GM19438 (cell line): ENCODE measurements at regions not wholly inside any gene's neighbourhood (a gene's known extent, or its start where the extent isn't known, plus 50 kb on each side); places are given as distances from the start of the nearest gene placed in this dataset.

ENCODE experiments used
- ATAC-seq: cut with Tn5 transposase; IDR thresholded peaks from one replicate; pipeline ENCODE4 v1.9.1; 2021; ENCODE audit warnings: low read depth; ENCODE audit not compliant: unreplicated experiment

DNA sequence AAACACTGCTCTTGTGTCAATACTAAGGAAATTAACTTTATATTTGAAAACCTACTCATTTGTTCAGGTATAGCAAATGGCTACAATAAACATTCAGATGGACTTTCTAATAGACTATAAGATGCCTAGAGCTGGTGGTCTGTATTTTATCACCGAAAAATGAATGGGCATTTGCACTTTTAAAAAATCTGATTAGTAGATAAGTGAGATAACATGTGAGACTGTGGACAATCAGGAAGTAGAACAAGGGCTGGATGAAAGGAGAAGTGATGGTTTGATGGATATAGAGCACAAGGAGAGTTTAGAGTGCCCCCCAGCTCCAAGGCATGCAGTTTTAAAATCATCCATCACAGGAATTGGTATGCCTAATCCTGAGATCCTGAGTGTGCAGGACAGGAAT, 308.4 kb upstream of the RARB start:
- ATAC-seq: no peak

DNA sequence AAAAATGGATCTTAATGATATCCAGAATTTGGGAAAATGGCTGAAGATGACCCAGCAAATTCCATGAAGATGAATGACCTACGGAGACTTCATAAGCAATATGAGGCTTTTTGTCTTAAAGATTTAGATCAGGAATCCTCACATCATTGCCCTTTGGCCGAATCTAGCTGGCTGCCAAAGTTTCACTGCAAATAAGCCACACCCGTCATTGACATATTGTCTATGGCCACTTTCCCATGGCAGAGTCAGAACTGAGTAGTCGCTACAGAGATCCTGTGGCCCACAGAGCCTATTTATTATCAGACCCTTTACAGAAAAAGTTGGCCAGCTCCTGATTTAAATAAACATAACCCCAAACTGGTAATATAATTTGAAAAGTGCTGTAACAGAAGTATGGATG, 307.4 kb upstream of the RARB start:
- ATAC-seq: no peak

DNA sequence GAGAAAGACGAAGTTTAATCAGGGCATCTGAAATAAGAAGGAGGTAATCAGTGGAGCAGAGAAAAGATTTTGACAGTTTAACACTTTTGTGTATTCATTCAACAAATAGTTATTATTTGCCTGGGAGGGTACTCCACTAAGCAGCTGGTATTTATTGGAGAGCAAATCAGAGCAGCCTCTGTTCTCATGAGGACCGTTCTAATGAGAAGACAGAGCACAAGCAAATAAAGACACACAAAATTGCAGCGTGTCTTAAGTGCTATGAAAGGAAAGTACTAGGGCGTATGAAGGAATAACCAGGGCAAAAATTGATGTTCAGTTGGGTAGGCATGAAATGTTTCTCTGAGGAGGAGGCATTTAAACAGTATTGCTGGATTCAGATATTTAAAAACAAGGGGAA, 302.9 kb upstream of the RARB start:
- no peak for ATAC-seq

DNA sequence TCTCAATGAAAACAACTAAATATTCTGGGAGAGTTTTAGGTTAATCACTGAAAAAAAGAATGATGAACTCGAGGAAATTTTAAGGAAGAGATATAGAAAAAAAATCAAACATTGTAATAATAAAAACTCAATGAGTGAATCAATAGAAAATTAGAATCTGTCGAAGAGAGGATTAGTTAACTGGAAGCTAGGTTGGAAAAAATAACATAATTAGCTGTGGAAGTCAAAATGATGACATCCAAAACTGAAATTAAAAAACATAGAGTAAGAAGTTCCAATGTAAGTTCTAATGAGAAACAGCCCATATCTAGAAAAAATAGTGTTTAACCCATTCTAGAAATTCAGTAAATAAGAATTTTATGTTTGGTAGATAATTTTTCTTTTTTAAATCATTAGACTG, 299.3 kb upstream of the RARB start:
- no peak for ATAC-seq

DNA sequence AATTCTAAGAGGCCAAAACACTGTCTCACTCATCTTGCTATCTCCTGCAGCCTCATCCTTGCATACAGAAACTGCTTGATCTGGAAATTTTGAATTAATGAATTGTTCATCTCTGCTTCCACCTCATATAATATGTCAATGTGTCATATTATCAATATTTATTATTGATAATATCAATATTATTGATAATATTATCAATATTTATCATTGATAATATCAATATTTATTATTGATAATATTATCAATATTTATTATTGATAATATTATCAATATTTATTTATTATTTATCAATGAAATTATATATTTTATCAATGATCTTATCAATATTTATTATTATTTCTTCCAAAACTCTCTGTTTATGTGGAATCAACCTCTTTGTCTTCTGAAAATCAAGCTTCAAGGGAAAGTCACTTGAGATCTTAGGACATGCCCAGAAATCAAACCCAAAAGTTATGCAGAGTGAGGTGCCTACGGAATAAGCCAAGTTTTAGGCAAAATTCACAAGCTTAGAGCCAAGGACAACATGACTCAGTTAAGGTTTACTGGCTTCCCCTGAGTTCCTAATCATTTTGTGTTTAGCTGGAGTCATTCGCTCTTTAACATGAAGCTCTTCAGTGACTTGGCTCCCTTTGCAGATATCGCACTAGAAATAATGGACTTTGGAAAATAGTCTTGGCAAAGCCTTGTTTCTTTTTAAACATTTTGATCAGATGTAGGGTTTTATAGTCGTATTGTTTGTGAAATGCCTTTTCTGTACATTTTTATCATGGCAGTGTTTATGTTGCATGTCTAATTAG, 297.1 kb upstream of the RARB start:
- ATAC-seq: no peak

DNA sequence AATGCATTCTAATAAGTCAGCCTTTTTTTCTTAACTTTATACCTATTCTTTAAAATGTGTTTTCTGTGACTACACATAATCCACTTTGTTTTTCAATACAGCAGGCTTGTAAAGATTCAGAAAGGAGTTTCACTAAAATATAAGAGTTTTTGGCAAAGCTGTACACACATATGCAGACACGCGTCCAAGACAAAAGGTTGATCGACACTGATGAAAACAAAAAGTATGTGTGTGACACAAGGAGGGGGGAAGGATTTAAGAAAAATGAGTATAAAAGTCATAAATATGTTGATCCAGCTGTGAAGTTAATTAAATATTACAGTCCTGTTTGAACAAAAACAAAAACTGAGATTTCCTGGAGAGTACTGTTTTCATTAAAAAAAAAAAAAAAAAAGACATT, 294.5 kb upstream of the RARB start:
- no peak for ATAC-seq

DNA sequence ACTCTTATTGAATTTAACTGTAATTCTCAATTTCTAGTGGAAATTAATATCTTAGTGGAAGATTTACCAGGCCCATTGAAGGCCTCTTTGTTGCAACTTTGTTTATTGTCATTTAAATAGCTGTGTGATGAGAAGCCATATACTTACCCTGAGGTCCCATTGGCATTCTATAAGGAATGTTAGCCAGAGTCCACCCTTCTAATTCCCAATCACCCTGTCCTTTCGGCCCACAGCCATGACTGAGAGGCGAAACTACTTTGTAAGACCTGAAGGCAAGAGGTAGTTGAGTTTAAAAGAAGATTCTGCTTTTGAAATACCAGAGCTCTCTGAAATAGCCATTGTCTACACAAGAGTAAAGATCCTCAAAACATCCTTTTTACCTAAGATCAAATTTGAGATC, 290.5 kb upstream of the RARB start:
- no peak for ATAC-seq

DNA sequence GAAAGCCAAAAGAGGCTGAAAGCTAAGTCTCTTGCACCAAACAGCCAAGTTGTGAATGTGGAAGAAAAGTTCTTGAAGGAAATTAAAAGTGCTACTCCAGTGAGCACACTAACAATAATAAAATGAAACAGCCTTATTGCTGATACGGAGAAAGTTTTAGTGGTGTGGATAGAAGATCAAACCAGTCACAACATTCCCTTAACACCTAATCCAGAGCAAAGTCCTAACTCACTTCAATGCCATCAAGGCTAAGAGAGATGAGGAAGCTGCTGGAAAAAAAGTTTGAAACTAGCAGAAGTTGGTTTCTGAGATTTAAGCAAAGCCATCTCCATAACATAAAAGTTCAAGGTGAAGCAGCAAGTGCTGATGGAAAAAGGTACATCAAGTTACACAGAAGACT, 288.8 kb upstream of the RARB start:
- no peak for ATAC-seq

DNA sequence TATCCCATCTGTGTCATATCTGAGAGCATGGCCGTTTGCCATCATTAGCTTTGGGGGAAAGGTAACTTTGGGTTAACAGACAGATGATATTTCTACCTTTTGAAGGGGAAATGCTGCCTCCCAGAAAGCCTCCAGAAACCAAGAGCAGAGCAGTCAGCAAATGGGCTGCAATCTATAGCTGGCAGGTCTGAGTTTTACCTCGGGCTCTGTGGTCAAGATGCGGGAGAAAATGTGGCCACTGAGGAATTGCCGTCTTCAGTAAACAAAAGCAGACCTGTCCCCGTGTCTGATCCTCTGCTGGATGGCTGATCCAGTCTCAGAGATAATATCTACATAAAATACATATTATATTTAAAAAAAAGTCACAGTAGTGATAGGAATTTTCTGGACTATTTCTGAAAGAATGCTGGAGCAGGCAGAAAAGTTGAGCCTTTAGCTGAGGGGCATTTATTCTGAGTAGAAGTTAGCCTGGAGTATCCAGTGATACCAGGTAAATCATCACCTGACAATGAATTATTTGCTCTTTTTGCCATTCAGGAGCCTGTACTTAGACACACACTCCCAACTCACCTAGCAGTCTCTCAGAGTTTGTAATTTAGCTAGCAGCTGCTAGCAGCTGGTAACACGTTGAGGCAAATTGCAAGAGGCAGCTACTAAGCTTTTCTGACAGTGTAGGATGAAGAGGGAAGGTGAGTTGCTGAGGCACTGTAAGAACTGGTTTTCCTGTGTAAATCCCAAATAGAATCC, 285.3 kb upstream of the RARB start:
- ATAC-seq: no peak

DNA sequence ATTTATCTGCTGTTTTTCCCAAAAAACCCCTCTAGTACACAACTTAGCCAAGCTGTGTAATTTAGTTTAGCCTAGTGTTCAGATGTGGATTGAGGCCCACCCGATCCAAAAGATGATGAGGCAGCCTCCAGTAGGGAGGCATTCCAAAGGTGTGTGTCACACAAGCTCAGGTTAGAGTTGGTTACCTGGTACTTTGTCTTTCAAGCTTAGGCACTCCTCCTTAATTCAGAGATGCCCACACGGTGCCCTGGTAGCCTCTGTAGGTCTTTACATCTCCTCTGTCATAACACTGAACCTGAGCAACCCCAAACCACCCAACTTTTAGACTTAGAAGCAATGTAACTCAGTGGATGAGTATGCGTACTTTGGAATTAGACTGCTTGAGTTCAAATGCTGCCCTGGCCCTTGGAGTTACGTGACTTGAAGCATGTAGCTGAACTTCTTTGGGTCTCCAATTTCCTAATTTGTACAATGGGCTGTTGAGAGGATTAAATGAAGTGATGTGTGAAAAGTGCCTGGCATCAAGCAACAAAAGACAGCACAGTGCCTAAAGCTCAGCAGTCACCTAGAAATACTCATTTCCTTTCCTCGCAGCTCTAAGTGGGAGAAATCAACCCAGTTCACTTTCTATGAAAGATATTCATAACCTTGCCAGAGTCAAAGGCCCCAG, 284.6 kb upstream of the RARB start:
- ATAC-seq: no peak

DNA sequence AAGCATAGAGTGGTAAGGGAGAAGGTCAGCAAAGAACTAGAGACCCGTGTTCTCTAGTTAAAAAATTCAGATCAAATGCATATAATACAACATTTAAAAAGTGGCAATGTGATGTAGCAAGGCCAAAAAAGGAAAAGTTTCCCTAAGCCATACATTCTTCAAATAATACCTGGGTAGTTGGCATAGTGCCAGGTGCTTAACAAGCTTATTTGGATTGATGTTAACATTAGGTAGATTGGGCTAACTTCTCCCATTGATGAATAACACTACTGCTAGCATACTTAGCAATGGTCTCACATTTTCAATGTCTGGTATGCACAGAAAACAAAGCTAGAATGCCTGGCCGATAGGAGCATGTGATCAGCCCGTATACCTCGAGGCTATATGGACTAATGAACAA, 283.6 kb upstream of the RARB start:
- no peak for ATAC-seq

DNA sequence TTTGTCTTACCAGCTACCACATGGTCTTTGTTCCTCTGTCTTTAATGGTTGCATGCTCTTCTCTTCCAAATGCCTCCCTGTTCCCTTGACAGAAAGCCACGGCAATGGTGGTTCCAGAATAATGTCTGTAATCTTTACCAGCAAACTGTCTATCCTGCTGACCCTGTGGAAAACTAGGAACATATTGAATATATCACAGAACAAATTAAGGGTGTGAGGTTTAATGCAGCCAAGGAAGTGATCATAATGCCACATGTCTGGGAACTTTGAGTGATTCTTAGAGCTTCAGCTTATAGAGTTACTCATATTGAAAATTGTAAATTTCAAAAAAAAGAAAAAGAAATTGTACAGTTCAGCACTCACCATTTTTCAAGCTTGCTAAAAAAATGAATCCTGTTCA, 282.9 kb upstream of the RARB start:
- ATAC-seq: no peak

DNA sequence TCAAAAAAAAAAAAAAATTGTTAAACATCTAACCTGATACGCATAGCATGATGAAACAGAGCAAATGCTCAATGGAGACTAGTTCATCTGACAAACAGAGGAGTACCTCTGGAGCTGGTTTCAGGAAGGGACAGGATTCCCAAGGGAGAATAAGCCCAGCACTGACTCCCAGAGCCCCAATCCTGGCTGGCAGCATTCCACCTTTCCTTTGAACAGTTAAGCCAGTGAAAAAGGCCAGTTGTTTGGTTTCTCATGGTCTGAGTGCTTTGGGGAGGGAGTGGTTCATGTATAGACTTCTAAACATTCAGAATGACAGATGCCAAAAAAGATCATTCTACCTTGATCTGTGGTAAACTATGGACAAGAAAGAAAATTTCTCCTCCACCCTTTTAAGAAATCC, 277.9 kb upstream of the RARB start:
- ATAC-seq: no peak

DNA sequence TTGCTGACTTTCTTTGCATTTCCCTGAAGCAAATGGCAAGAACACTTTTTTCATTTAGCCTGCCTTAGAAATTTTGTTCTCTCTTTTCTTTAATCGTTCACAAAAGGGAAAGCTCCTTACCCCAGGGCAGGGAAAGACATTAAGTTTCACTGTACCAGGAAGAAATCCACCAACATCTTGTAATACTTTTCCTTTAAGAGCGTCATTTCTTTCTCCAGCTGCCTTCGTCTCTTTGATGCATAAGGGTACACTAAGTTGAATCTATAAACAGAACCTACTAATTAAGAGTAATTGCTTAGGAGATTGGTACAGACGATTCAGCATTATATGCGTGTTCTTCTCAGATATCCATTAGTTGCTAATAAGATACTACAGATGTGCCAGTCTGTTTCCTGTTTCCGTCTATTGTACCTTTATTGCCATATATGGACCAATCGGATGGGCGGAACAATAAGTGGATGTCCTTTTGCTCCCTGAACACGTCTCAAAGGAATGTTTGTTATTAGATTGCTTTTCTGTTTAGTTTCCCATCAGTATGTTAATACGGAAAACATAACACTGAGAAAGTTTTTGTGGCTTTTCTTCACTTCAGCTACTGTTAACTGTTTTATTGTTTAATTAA, 276.7 kb upstream of the RARB start:
- ATAC-seq: no peak

DNA sequence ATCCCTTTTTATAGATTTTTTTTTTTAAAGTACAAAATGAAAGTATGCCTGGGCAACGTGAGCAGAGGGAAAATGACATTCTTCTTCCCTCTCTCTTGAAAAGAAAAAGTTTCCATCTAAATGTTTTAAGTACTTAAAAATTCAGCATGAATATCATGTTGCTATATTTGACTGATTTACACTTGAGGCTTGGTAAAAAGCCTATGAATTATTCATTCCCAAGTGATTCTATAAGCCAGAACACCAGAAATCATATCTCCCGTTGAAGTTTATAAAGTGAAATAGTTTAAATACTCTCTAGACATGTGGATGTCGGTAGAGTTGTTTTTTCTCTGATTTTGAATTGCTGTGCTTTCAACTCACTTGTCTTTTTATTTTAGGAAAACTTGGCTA, 276.2 kb upstream of the RARB start:
- ATAC-seq: no peak

DNA sequence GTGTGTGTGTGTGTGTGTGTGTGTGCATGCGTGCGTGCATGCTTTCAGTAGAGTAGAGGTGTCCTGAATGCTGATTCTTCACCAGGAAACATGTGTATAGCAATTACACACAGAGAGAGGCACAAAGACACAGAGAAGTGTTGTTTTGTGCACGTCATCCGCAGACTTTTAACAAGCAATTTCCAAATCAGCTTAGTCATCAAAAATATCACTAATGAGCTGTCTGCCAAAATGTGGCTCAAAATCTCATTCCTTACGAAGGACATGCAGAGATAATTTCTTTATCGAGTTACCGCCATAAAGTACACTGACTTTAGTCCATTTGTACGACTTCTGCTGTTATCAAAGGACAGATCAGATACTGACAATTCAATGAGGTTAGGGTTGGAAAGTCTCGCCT, 274.9 kb upstream of the RARB start:
- ATAC-seq: no peak

DNA sequence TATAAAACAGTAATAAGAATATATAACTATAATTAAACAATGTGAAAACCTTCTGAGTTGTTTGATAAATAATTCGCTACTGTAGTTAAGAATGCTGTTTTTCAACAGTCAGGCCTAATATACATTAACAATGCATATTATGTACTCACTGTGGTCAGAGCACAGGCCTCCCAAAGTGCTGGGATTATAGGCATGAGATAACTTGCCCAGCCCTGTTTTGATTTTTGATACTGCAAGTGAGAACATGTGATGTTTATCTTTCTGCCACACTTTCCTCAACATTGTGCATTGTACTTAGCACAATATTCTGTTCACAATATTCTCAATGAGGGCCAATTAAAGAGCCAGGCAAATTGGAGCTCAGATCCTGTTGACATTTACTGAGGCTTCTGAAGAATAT, 274.5 kb upstream of the RARB start:
- ATAC-seq: no peak

DNA sequence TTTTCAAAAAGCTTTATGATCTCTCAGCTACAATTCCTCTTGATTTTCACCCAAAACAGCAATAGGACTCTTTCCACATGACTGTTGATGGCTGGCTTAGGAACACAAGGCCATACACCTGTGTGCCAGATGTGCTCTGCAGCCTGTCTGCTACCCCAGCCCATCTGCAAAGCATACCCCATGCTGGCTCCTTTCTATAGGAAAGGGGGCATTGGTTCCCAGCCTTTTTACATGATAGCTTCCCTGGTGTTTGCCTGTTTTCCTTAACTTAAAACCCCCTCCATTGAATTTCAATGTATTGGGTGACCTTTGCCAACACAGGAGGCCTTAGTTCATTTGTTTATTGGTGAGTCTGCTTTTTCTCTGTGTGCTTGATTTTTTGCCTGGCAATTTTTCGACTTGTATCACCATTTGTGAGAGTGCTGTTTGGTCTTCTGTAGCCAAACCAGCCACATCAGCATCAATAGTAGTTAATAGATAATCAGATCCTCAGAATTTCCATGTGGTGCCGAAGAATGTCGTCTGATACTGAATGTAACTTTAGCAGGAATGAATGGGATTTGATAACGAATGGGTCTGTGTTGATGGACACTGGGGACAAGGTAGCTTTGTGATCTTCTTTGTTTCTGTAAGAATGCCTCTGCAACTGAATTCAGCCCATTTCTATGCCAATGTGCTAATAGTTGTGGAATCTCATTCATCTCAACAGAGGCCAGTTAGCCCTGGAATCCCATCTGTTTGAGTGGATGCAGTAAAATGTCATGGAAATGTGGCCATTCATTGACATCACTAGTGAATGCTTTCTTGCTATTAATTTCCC, 272.2 kb upstream of the RARB start:
- ATAC-seq: no peak

DNA sequence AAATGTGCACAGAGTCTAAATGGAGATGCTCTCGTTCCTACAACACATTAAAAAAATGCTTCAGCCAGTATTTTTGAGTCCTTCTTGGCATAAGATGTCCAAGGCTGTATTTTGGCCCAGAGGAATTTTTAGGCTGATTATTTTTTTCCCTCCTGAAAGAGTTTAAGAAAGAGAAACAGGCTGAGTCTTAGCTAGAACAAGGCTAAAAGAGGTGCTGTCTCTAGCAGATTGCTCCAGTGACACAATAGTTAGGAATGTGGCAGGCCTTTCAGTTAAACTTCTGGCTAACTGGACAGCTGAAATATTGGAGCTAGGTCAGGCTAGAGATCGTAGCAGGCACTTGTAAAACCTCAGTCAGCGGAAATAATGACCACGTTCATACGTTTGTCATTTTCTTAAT, 271.4 kb upstream of the RARB start:
- no peak for ATAC-seq

DNA sequence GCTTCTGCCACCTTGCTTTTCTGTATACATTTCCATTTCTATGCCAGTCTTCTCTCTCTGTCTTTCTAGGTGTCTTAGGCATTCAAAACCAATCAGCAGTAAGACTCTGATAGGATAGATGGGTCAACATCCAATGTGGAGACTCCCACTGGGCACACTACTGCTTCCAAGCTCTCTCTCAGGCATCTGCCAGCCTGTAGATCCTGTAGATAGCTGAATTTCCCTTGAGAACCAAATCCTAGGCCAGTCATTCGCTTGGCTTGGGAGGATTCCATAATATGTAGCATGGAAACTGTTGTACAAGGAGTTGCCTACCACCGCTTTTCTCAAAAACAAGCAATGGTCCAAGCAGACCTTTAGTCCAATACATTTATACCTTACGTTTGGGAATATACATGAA, 262.8 kb upstream of the RARB start:
- no peak for ATAC-seq

DNA sequence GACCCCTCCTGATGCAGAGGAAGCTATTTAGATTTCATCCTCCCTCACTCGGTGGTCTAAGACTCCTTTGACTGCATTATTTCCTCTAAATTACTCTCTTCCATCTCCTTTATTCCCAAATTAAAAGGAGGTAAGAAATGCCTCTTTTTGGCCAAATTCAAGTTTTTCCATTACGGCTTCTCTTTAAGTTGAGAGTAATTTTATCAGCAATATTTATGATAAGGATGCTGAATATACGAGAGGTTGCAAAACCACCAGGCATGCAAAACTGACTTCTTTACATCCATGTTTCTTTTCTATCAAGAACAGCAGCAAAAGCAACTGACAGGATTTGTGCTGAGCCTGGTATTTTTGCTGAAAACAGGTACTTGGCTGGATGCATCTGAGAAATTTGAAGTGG, 262.0 kb upstream of the RARB start:
- ATAC-seq: no peak
